GM12878 (cell line): ENCODE measurements at regions not wholly inside any gene's neighbourhood (a gene's known extent, or its start where the extent isn't known, plus 50 kb on each side); places are given as distances from the start of the nearest gene placed in this dataset.

Experiments
- CBX3 ChIP-seq: fragments of 200-600 bp; sonication (generic); IDR thresholded peaks from 2 replicates; pipeline ENCODE4 v1.6.1; 2016; ENCODE audit warnings: low read depth, borderline replicate concordance
- CTCF ChIP-seq, 3 experiments: IDR thresholded peaks in 2 of 3; conservative IDR thresholded peaks in 1 of 3; 2 replicates each; pipeline ENCODE4 v1.5.1; 2011; ENCODE audit warnings: low read depth in 3 of 3, low read length in 3 of 3, mild to moderate bottlenecking in 3 of 3, control low read depth in 2 of 3, moderate library complexity in 2 of 3, inconsistent platforms in 1 of 3, mixed read lengths in 1 of 3; ENCODE audit not compliant: control insufficient read depth in 2 of 3, insufficient read depth in 1 of 3; ENCODE audit errors: extremely low read depth in 1 of 3
- DPF2 ChIP-seq: fragments of 450-650 bp; IDR thresholded peaks from 2 replicates; pipeline ENCODE4 v1.6.1; 2017; ENCODE audit warnings: mild to moderate bottlenecking
- EGR1 ChIP-seq, 2 experiments: IDR thresholded peaks; 1 replicate in 1 of 2; 2 replicates in 1 of 2; pipeline ENCODE4 v1.6.1; 2011 to 2012; ENCODE audit warnings: low read depth in 2 of 2, low read length in 2 of 2, borderline replicate concordance in 1 of 2, mild to moderate bottlenecking in 1 of 2, moderate library complexity in 1 of 2
- EZH2 ChIP-seq: IDR thresholded peaks from 2 replicates; pipeline ENCODE4 v1.6.1; 2012; ENCODE audit warnings: low read depth, mild to moderate bottlenecking, control low read depth, inconsistent platforms, low read length, borderline replicate concordance; ENCODE audit not compliant: control insufficient read depth
- KDM1A ChIP-seq: fragments of 200-600 bp; sonication (generic); IDR thresholded peaks from 2 replicates; pipeline ENCODE4 v1.6.1; 2016; ENCODE audit warnings: borderline replicate concordance
- POLR2AphosphoS5 ChIP-seq: IDR thresholded peaks from 2 replicates; pipeline ENCODE4 v1.6.1; 2011; ENCODE audit warnings: mild to moderate bottlenecking, low read length, inconsistent platforms
- RAD21 ChIP-seq: IDR thresholded peaks from 2 replicates; pipeline ENCODE4 v1.6.1; 2011; ENCODE audit warnings: mild to moderate bottlenecking, low read depth, low read length, moderate library complexity; ENCODE audit not compliant: insufficient read depth
- SMARCA5 ChIP-seq: fragments of 450-650 bp; IDR thresholded peaks from 2 replicates; pipeline ENCODE4 v1.6.1; 2017; ENCODE audit warnings: mild to moderate bottlenecking
- SMC3 ChIP-seq: IDR thresholded peaks from 2 replicates; pipeline ENCODE4 v1.6.1; 2011; ENCODE audit warnings: low read length, improper control_type of control experiment, borderline replicate concordance
- SUZ12 ChIP-seq: fragments of 200-600 bp; sonication (generic); IDR thresholded peaks from one replicate; pipeline ENCODE4 v1.6.1; 2018; ENCODE audit warnings: antibody characterized with exemption, mild to moderate bottlenecking; ENCODE audit not compliant: unreplicated experiment
- USF1 ChIP-seq: IDR thresholded peaks from 2 replicates; pipeline ENCODE4 v1.6.1; 2011; ENCODE audit warnings: borderline replicate concordance, low read depth, mild to moderate bottlenecking, moderate library complexity, mixed read lengths, low read length; ENCODE audit not compliant: insufficient read depth; ENCODE audit errors: extremely low read length
- ZBTB33 ChIP-seq: fragments of 450-650 bp; IDR thresholded peaks from 2 replicates; pipeline ENCODE4 v1.6.1; 2017; ENCODE audit warnings: mild to moderate bottlenecking

- TF ChIP-seq POLR2AphosphoS5 (no peak), EZH2 (no peak), USF1 (no peak), CTCF (IDR thresholded peaks at IDR 0.05 in 2 of 3, conservative IDR thresholded peaks at IDR 0.05 in 1 of 3; ENCODE audit: control insufficient read depth in 2 of 3, extremely low read depth in 1 of 3, insufficient read depth in 1 of 3, low read depth in 3 of 3, low read length in 3 of 3) (peak; percentile 27 to 44 (median 40)), SMARCA5 (no peak), ZBTB33 (no peak), EGR1 (IDR thresholded peaks at IDR 0.05; ENCODE audit: borderline replicate concordance in 1 of 2, low read depth in 2 of 2, low read length in 2 of 2) (no peak), CBX3 (no peak), KDM1A (no peak), SMC3 (no peak), RAD21 (no peak), SUZ12 (no peak), DPF2 (no peak)
Measured at GRCh38 chr2:238720232-238720672, 127.6 kb upstream of the TWIST2 start.
